B cell (primary cell): ENCODE measurements at regions not wholly inside any gene's neighbourhood (a gene's known extent, or its start where the extent isn't known, plus 50 kb on each side); places are given as distances from the start of the nearest gene placed in this dataset.

ENCODE experiments used
- ATAC-seq: fragments of 200-7000 bp; cut with Tn5 transposase; one replicate; pipeline ENCODE4 v1.10.0; 2021; ENCODE audit warnings: low read depth, mild to moderate bottlenecking, moderate number of reproducible peaks, moderate library complexity
- CTCF ChIA-PET: fragments of 350-600 bp; sonication (Branson Sonifier 250); formaldehyde crosslinking; loops from one replicate; lab custom pipeline; 2021; ENCODE audit warnings: antibody characterized with exemption, inconsistent platforms; lab: Charles Lee
- POLR2A ChIA-PET: fragments of 350-600 bp; sonication (Branson Sonifier 250); formaldehyde crosslinking; loops from one replicate; lab custom pipeline; 2021; ENCODE audit warnings: antibody characterized with exemption; lab: Charles Lee
- DNase-seq: peaks from one replicate; pipeline ENCODE4 v3.0.0; 2013
- H2AFZ ChIP-seq: 2 replicates; pipeline ENCODE4 v1.6.1; 2012; ENCODE audit warnings: mild to moderate bottlenecking, low read depth, low read length; ENCODE audit not compliant: insufficient read depth, poor library complexity, severe bottlenecking
- H3K27ac ChIP-seq, 2 donors: 1 replicate in 1 of 2; 2 replicates in 1 of 2; pipeline ENCODE4 v1.5.1; 2012 to 2013; ENCODE audit warnings: low read length in 2 of 2, mild to moderate bottlenecking in 2 of 2, moderate library complexity in 1 of 2
- H3K27me3 ChIP-seq, 4 experiments: fragments of 200-600 bp in 1 of 4; sonication (generic) in 1 of 4; replicated peaks in 1 of 4; 1 replicate in 2 of 4; 2 replicates in 2 of 4; pipeline versions ENCODE4 v1.6.1 to v1.7.0; 2013 to 2016; ENCODE audit warnings: low read length in 3 of 4, mild to moderate bottlenecking in 2 of 4, mixed read lengths in 1 of 4, moderate library complexity in 1 of 4; ENCODE audit not compliant: insufficient read depth in 4 of 4, control insufficient read depth in 3 of 4; ENCODE audit errors: control extremely low read depth in 1 of 4
- H3K36me3 ChIP-seq, 2 experiments: replicated peaks in 1 of 2; 1 replicate in 1 of 2; 2 replicates in 1 of 2; pipeline versions ENCODE4 v1.6.1 to v1.7.1; 2013; ENCODE audit warnings: low read length in 1 of 2; ENCODE audit not compliant: insufficient read depth in 2 of 2, control insufficient read depth in 1 of 2; ENCODE audit errors: control extremely low read depth in 1 of 2, extremely low read depth in 1 of 2
- H3K4me1 ChIP-seq, 2 donors: fragments of 200-600 bp in 1 of 2; sonication (generic) in 1 of 2; 1 replicate in 1 of 2; 2 replicates in 1 of 2; pipeline versions ENCODE4 v1.5.1 to v1.6.1; 2013 to 2017; ENCODE audit warnings: low read length in 2 of 2; ENCODE audit not compliant: control insufficient read depth in 2 of 2, insufficient read depth in 2 of 2
- H3K4me2 ChIP-seq: replicated peaks from 2 replicates; pipeline ENCODE3; 2012; ENCODE audit warnings: mild to moderate bottlenecking, low read depth, low read length; ENCODE audit not compliant: poor library complexity, severe bottlenecking
- H3K4me3 ChIP-seq, 5 experiments: fragments of 200-600 bp in 1 of 5; sonication (generic) in 1 of 5; 1 replicate in 3 of 5; 2 replicates in 2 of 5; pipeline versions ENCODE4 v1.5.1 to v1.7.0; 2011 to 2016; ENCODE audit warnings: low read length in 4 of 5, mild to moderate bottlenecking in 4 of 5, low read depth in 2 of 5, control low read depth in 1 of 5, moderate library complexity in 1 of 5; ENCODE audit not compliant: insufficient read depth in 1 of 5; ENCODE audit errors: control extremely low read depth in 1 of 5, extremely low read depth in 1 of 5
- H3K79me2 ChIP-seq: fragments of 200-600 bp; sonication (generic); one replicate; pipeline ENCODE4 v1.6.0; 2016; ENCODE audit warnings: low read length; ENCODE audit not compliant: control insufficient read depth, insufficient read depth
- H3K9ac ChIP-seq: fragments of 200-600 bp; sonication (generic); 2 replicates; pipeline ENCODE4 v1.6.1; 2017; ENCODE audit warnings: mild to moderate bottlenecking, low read length, moderate library complexity
- H3K9me3 ChIP-seq, 3 donors: one replicate each; pipeline versions ENCODE4 v1.6.1 to v1.7.1; 2013; ENCODE audit warnings: low read length in 2 of 3; ENCODE audit not compliant: control insufficient read depth in 2 of 3, insufficient read depth in 1 of 3; ENCODE audit errors: control extremely low read depth in 1 of 3
- H4K20me1 ChIP-seq: 2 replicates; pipeline ENCODE4 v1.6.0; 2012; ENCODE audit warnings: mild to moderate bottlenecking, low read length; ENCODE audit not compliant: insufficient read depth, control insufficient read depth, poor library complexity, severe bottlenecking
- H3K27ac Mint-ChIP-seq: one replicate; pipeline ENCODE4 v1.8.0; 2021; ENCODE audit warnings: mixed read lengths
- H3K27me3 Mint-ChIP-seq: one replicate; pipeline ENCODE4 v1.8.0; 2021; ENCODE audit warnings: mixed read lengths
- H3K4me1 Mint-ChIP-seq: one replicate; pipeline ENCODE4 v1.8.0; 2021; ENCODE audit warnings: mixed read lengths
- H3K4me3 Mint-ChIP-seq: one replicate; pipeline ENCODE4 v1.8.0; 2021; ENCODE audit warnings: mixed read lengths
- H3K9me3 Mint-ChIP-seq: one replicate; pipeline ENCODE4 v1.8.0; 2022; ENCODE audit warnings: mixed read lengths; ENCODE audit not compliant: insufficient read depth
- CTCF ChIP-seq: fragments of 200-600 bp; IDR thresholded peaks from one replicate; pipeline ENCODE4 v1.8.0; 2022; ENCODE audit warnings: antibody characterized with exemption, mild to moderate bottlenecking
- EZH2 ChIP-seq: IDR thresholded peaks from 2 replicates; pipeline ENCODE4 v1.6.1; 2012; ENCODE audit warnings: borderline replicate concordance, low read depth, mild to moderate bottlenecking, moderate library complexity, low read length; ENCODE audit not compliant: insufficient read depth, poor library complexity, severe bottlenecking
- WGBS: methylation state at CpG from one replicate; pipeline ENCODE4 v1.1.5; 2013; ENCODE audit warnings: missing lambda C conversion rate; ENCODE audit not compliant: insufficient coverage; 5-methylcytosine and 5-hydroxymethylcytosine counted together
- intact Hi-C: fragments of 100-400 bp; cut with micrococcal nuclease; formaldehyde crosslinking; loops from one replicate; pipeline ENCODE4 v1.10.0; 2022

- Histone ChIP-seq H3K9me3 (no peaks in the 10 kb centered on the region), H3K4me3 (no peak overlapping the region), H3K27me3 (peaks cover 0 to 15% (median 2%) of the 10 kb centered on the region in 4 experiments), H2AFZ (no peak overlapping the region), H3K9ac (no peak overlapping the region), H3K4me2 (no peak overlapping the region), H3K27ac (no peak overlapping the region), H4K20me1 (no peaks in the 10 kb centered on the region), H3K79me2 (no peaks in the 10 kb centered on the region), H3K4me1 (peaks cover 0 to under 1% of the 10 kb centered on the region in 2 donors), H3K36me3 (no peaks in the 10 kb centered on the region)
- H3K4me3 Mint-ChIP-seq = no peak overlapping the region
- ChIA-PET CTCF (interaction anchor here (1.1 to 10.8 kb wide), 5 partner anchors 10 to 620 kb away, joined by 3 to 322 read pairs (median 3); no protein-coding TSS in a partner anchor), POLR2A (no interaction called here)
- ATAC-seq (no peak), DNase-seq (no peak)
- WGBS = 96% methylated on average over 4 of the region's 5 CpGs
- TF ChIP-seq EZH2 (no peak), CTCF (no peak)
- H3K9me3 Mint-ChIP-seq = no peaks in the 10 kb centered on the region
- peaks cover 47% of the 10 kb centered on the region for H3K27me3 Mint-ChIP-seq
- H3K27ac Mint-ChIP-seq = no peak overlapping the region
- intact Hi-C loops = no loop called here
- H3K4me1 Mint-ChIP-seq = peaks cover 2% of the 10 kb centered on the region
Measured at GRCh38 chr13:27367570-27367969, 56.8 kb upstream of the GTF3A start.

- Histone ChIP-seq H3K36me3 (no peaks in the 10 kb centered on the region), H2AFZ (no peak overlapping the region), H3K4me3 (no peak overlapping the region), H3K9me3 (no peaks in the 10 kb centered on the region), H3K27ac (no peak overlapping the region), H3K9ac (no peak overlapping the region), H3K27me3 (peaks cover 0 to 16% (median 0%) of the 10 kb centered on the region in 4 experiments), H4K20me1 (no peaks in the 10 kb centered on the region), H3K79me2 (no peaks in the 10 kb centered on the region), H3K4me2 (no peak overlapping the region), H3K4me1 (no peaks in the 10 kb centered on the region)
- 94% methylated on average over 9 of the region's 12 CpGs for WGBS
- Mint-ChIP-seq H3K4me3 (no peak overlapping the region), H3K9me3 (no peaks in the 10 kb centered on the region), H3K27me3 (peaks cover 56% of the 10 kb centered on the region), H3K4me1 (peaks cover 2% of the 10 kb centered on the region), H3K27ac (no peak overlapping the region)
- DNase-seq (no peak), ATAC-seq (no peak)
- intact Hi-C loops = loop anchor here (10.0 kb wide), 2 partner anchors 584 to 1424 kb away; no protein-coding TSS in a partner anchor
- TF ChIP-seq CTCF (no peak), EZH2 (no peak)
- CTCF ChIA-PET = interaction anchor here (1.0 kb wide), 1 partner anchor 456 kb away, joined by 5 read pairs; no protein-coding TSS in a partner anchor
- POLR2A ChIA-PET = no interaction called here
Measured at GRCh38 chr13:27370305-27370872, 54.0 kb upstream of the GTF3A start.
